Stimulated activated CD8-positive, alpha-beta memory T cell treated with anti-CD3 and anti-CD28 coated beads, Interleukin-7, amount 100 ng/mL, for 24 hours (primary cell): ENCODE measurements at regions not wholly inside any gene's neighbourhood (a gene's known extent, or its start where the extent isn't known, plus 50 kb on each side); places are given as distances from the start of the nearest gene placed in this dataset.

Source experiments
- DNase-seq: peaks from one replicate; pipeline ENCODE4 v3.0.0-alpha.2; 2020; ENCODE audit warnings: low read depth

DNA sequence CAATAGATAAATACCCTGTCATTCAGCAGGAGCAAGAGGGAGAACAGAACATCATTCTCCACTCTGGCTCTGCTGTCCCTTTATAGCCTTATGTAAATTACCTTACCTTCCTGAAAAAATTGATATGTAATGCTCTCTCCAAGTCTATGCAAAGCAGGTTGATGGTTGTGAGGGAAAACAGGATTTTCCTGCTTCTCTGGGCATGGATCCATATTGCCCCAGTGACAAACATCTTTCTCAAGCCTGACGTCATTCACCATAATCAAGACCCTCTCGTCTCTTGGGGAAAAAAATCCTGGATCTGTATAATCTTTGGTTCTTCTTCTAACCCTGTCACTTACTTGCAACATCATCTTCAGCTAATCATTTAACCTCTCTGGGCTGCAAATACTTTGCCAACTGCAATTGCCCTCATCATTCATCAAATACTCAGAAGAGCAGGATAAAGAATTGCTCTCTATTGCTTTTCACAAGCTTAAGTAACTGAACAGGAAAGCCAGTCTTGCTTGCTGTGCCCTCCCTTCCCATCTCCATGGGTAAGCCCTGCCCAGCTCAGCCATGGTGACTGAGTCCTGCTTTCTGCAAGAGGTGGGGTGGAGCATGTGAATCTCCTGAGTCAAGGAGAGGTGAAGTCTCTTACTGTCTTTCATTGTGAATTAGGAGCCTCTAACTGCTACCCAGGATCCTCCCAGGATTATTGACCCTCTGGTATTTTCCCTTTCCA, 123.7 kb upstream of the KLF7 start:
- no peak for DNase-seq

DNA sequence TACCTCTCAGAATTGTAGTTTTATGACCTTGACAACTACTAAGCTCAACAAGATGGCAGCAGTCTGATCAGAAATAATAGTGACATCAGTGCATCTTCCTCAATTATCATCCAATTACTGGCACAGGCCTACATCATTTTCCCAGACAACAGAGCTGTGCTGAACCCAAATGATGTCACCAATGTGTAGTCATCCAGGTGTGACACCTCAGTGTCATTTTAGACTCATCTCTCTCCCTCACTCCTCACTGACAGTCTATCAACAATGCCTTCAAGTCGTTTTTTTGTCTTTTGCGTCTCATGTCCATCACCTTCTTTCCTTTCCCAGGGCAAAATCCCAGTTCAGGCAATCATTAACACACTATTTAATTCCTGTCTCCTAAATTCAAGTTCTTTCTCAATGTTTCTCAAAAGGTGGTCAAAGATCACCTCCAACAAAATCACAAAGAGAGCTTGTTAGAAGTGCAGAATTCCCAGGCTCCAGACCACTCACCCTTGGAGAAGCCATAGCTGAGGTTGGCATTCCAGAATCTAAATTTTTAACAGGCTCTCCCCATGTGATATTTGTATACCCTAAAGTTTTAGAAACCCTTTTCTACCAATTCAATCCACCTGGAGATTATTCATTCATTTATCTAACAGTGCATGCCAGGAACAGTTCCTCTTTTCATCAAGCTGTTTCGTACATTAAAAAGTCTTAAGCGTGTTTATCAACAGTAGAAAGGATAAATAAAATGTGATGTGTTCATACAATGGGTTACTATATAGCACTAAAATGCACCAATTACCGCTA, 125.3 kb upstream of the KLF7 start:
- no peak for DNase-seq

DNA sequence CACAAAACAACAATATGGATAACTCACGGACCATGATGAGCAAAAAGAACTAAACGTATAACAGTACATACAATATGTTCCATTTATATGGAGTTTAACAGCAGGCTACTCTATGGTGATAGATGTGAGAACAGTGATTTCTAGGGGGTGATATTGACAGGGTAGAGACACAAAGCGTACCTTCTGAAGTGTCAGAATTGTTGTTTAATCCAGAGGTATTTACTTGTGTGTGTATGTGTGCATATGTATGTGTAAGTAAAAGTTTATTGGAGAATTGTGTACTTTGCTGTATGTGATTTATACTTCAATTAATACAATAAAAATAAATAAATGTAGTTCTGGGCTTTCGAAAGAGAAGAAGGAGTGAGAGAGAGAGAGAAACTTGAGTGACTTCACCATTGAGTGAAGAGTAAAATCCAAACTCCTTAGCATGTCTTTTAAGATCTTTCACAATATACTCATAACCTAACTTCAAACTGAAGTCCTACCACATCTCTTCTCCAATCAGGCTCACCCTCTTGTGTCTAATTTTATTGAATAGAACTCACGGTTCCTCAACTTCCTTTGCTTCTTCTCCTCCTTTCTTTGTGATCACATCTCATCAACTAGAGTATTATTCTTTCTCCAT, 126.0 kb upstream of the KLF7 start:
- no peak for DNase-seq

DNA sequence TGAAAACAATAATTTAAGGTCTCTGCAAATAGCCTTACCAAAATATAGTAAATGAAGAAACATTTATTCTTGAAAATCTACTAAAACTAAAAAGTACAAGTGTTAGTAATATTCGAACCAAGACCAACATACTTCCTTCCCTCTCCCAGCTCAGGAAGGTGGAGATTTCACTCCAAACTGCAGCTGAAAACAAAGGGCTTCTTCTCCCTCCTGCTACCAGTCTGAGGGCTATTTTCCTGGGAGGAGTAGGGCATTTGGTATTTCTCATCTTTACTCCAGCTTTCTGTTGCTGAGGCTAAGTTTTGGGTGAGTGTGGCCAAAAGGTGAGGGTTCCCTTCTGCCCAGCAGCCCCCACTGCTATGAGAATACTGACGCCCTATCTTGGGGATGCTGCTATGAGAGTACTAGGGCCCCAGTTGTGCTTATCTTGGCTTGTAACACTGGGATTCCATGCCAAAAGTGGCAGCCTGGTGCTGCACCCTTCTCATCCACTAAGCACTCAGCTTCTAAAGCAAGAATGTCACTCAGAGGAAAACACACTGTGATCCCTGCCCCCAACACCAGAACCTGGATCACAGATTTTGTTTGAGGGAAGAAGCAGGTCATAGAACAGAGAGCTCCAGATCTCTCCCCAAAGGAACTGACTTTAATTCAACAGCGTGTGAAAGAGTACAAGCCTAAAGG, 130.7 kb upstream of the KLF7 start:
- no peak for DNase-seq

DNA sequence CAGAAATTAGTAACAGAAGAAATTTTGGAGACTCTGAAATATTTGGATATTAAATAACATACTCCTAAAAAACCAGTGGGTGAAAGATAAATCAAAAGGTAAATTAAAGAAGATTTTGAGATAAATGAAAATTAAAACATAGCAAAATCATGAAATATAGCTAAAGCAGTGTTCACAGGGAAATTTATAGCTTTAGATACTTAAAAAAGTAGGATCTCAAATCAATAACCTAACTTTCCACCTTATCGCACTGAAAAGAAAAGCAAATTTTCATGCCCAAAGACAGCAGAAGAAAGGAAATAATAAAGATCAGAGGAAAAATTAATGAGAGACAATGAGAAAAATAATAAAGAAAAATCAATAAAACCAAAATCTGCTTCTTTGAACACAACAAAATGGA, 135.1 kb upstream of the KLF7 start:
- no peak for DNase-seq

DNA sequence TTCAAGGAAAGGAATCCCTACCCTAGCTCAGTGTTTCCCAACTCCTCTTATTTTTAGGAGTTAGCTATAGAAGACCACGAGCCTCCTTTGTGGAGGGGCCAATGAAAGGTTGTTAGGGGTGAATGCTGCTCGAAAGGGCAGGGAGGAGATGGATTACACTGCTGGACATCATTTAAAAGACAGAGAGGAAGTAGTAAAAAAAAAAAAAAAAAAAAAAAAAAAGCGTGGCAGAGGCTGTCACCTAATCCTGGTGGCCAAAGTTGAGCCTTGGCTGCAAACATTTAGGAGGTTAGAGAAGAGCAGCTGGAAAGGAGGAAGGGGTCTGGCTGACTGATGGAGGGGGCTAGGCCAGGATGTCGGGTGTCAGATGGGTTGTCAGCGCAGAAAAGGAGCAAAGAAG, 139.0 kb upstream of the KLF7 start:
- no peak for DNase-seq

DNA sequence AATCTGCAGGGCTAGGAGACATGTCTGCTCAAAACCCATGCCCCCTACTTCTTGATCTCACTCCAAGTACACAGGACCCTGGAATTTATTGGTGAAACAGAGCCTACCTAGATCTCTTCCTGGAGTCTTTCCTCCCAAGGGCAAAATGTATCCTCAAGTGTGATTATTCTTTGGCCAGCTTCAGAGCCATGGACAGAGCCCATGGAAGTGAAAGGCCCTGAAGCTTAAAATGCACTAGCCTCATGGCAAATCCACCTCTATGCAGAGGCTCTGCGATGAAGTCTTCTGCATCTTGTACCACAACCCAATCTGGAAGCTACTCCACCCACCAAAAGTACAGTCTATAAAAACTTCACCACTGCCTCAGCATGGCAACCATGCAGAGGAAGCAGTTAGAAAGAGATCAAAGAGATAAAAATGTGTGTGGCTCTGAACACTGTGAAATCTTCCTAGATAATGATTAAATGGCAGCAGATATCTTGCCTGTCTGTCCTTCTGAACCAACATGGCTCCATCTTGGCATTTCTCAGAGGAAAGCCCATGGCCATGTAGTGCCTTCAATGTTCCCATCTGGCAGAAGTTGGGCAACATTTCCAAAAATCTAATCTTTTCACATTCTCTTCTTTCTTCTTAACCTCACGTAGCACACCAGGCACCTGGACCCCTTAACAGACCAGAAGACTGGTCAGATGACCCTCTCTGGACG, 142.9 kb upstream of the KLF7 start:
- DNase-seq, result no peak

DNA sequence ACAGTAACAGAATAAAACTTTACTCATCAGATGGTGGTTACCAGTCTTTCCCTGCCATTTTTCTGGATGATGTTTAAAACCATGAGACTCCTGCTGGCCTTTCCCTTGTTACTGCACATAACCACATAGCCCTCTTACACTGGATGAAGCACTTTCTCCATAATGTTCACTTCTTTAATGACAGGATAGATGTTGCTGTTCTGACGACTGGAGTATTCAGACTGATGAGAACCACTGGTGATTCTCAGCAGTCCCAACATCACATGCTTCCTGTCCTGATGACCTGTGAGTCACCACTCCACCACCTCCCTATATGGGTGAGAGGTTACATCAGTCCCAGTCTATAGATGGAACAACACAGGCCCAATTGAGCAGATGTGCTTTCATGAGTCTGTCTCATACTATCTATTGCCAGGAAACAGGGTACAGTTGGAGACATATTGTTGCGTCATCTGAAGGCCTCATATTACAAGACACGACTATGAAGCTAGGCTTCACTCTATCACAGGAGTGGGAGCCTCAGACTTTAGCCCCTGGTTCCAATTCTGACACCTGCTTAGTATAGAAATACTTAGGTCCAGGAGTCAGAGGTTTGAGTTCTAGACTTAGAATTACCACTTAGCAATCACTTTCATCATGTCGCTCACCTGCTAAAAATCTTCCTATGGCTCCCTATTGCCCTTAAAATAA, 145.7 kb upstream of the KLF7 start:
- DNase-seq, result no peak

DNA sequence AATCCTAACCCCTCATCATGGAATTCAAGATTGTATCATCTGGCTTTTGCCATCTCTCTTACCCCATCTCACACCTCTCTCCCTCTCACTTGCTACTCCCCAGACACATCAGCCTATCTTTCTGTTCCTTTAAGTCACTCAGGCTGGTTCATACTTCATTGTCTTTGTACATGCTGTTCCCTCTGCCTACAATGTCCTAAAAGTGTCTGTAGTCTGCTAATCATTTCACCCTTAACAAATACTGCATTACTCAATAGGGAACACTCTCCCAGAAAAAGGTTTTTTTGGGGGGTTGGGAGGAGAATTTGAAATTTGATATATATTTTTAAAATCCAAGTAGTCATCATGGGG, 146.2 kb upstream of the KLF7 start:
- no peak for DNase-seq

DNA sequence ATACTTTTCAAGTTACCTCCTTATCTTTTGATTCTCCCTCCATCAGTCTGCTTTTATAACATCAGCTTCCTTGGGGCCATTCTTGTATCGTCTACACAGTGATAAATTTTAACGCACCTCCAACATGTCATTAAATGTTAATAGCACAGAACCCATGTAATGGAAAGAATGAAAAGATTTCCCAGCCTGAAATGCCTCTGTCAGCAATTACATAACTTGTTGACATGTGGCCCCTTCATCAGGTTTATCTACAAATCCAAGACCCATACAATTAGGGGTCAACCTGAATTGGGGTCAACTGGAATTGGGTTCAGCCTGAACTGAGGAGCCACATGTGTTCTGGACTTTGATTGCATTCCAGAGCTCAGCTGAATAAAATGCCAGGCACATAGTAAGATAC, 148.2 kb upstream of the KLF7 start:
- DNase-seq, result no peak

DNA sequence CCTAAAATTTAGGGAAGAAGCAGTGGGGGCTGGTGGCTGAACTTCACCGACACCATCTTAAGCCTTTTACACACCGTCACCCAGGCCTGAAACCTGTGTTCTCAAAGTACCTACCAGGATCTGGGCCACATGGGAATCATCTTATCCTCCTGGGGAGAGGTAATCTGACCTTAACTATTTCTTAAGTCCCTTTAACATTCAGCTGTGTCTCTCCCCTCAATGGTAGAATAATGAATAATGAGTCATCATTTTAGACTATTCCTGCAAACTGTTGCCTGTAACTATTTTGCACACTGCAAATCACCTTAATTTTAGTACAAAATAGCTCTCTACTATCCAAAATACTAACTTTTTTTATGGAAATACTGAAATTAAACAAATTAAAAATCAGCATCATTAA, 149.4 kb upstream of the KLF7 start:
- DNase-seq, result no peak

DNA sequence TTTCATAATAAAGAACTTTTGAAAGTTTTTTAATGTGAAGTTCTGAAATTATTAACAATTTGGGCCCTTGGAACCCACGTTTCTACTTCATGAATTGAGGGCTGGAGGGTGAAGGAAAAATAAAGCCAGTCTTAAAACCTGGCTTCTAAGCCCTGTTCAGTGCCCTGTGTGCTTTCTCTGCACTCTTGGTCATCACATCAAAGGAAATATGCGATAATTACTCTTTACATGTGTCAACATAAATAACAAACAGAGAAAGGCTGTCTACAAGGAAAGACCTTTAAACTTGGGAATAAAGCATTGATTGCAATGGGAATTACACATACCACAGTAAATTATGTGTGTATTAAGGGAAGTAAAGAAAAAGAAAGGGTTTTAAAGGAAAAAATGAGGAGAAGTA, 150.7 kb upstream of the KLF7 start:
- DNase-seq, result no peak

DNA sequence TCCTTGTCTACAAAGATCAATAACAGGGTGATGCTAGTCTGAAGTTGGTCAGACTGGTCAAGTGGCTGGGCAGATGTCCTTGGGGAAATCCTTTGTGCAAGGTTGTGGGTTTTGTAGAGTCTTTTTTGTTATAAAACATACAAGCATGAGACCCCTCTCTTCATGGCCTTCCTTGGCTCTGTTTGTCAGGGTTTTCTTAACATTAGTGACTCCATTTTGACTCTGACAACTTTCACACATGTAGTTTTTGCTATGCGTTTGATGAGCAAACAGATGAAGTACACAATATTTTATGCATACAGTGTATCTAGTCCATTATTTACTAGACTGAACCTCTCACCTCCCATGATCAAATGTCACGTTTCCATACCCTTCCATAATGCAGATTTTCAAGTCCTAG, 151.2 kb upstream of the KLF7 start:
- DNase-seq, result no peak

DNA sequence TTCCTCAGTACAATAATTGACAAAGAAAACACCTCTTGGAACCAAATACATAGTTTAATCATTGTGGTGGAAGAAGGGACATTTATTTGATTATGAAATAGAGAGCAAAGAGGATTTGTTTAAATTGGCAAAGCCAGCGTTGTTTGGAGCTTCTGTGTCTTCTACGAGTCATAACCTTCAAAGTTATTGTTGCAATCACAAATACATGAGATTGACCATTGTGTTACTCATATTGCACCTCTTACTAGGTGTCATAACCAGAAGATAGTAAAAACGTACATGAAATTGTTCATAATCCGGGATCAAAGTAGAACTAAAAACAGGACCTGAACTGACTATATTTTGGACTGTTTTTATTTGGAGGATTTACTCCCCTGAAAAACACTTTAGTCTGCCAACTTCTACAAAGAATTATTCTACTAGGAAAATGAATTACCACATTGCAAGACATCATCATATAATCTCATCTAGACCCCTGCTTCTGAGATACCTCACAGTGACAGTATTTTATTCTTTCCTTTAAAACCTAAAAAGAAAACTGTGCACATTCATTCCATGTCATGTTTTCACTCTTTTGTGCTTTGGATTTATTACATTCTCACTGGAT, 151.7 kb upstream of the KLF7 start:
- no peak for DNase-seq

DNA sequence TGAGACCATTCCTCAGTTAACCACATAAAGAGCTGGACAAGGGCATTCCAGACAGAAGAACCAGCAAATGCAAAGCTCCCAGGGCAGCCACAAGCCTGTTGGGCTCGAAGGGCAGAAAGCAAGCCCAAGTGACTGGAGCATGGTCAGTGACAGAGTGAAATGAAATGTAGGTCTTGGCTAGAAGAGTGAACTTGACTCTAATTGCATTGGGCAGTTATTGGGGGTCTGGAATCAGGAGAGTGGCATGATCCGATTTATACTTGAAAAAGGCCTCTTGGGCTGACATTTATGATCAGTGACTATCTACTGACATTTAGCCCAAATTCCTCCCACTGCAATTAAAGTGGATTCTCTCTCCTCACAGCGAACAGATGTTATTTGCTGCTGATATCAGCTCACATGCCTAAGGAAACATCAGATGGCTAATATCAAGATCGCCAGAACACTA, 152.5 kb upstream of the KLF7 start:
- no peak for DNase-seq

DNA sequence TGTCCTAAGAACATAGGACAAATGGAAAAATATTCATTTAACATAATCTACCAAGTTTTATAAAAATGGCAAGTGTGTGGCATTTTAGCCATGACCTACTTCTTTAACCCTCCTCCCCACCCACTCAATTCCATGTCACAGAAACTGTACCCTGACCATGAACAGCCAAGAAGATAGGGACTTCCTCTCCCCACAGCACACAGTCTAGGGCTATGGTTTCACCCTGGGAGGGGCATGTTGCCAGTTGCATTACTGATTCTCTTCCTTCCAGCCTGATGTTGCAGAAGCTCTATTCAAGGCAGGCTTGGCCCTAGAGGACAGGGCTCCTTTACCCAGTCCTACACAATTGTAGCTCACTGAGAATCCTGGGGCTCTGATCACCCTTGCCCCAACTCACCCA, 153.6 kb upstream of the KLF7 start:
- no peak for DNase-seq

DNA sequence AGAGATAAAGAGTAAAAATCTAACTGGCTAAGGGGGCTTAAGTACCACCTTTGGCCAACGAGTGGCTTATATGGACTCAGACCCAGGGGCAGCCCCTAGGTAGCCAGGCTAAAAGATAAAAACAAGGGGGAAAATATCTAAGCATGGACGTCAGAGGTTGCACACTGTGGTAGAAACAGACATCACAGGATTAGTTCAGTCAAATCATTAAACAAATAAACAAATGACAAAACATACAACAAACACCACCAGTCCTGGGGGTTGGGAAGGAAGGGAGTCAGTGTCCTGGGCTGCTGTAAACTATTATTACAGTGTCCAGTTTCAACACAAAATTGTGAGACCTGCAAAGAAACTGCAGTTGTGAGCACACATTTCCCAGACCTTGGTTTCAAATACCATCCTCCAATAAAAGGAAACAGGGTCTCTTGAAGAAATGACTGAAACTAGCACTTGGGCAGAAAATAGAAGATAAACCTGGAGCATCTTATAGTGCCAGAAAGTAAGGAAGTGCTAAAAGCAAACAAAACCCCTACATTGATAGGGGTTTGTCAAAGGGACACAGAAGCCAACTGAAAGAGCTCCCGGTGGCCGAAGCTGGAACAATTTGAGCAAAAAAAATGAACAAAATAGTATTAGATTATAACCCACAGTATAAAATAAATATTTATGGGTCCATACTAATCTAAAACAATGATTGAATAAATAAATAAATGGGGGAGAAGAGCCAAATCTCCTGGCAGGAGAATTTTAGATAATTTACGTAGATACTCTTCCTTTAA, 154.8 kb upstream of the KLF7 start:
- no peak for DNase-seq

DNA sequence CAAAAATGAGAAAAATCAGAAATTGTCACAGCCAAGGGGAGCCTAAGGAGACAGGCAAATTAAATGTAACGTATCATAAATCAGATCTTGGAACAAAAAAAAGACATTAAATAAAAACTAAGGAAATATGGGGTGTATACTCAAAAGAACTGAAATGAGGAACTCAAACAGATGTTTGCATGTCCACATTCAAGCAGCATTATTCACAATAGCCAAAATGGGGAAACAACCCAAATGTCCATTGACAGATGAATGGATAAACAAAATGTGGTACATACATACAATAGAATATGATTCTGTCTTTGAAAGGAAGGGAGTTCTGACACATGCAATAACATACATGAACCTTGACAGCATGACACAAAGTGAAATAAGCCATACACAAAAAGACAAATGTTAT, 155.8 kb upstream of the KLF7 start:
- DNase-seq, result no peak

DNA sequence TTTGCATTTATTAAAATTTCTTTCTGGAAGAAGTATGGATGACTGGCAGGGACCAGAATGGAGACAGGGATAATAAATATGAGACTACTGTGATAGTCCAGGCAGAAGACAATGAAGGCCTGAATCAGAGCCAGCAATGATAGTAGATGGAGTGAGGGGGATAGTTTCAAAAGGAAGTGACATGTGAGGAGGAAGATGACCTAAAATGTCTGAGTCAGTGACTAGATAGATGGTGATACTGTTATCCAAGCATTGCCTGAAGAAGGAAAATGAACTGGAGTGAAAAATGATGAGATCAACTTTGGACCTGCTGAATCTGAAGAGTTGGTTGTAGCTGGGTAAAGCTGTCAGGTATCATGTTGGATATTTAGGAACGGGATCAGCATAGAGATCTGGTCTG, 158.3 kb upstream of the KLF7 start:
- no peak for DNase-seq

DNA sequence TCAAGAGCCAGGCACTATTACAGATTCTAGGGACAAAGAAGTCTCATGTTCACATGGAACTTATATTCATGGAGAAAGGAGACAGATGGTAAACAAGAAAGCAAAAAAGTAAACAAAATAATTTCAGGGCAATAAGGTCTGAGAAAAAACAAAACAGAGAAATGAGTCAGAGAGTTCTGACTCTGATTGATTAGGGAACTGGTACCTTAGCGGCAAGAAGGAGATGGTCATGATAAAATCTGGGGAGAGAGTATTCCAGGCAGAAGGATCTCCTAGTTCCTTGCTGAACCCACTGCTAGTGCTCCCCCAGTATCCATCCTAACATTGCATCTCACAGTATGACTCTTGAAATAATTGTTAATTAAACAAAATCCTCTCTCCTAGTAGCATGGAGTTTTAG, 161.8 kb upstream of the KLF7 start:
- no peak for DNase-seq
